ENCODE measurements at regions not wholly inside any gene's neighbourhood (a gene's known extent, or its start where the extent isn't known, plus 50 kb on each side); places are given as distances from the start of the nearest gene placed in this dataset.

- peaks cover 10% of the 10 kb centered on the region for H3K4me1 Mint-ChIP-seq
- no peak for TF ChIP-seq ATF2 (CRISPR knock-in tag; IDR thresholded peaks at IDR 0.05; ENCODE audit: borderline replicate concordance, low read depth)
- TF ChIP-seq, protein P1, sequence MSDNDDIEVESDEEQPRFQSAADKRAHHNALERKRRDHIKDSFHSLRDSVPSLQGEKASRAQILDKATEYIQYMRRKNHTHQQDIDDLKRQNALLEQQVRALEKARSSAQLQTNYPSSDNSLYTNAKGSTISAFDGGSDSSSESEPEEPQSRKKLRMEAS (CRISPR knock-in tag; IDR thresholded peaks at IDR 0.05), result no peak
- TF ChIP-seq, protein P2, sequence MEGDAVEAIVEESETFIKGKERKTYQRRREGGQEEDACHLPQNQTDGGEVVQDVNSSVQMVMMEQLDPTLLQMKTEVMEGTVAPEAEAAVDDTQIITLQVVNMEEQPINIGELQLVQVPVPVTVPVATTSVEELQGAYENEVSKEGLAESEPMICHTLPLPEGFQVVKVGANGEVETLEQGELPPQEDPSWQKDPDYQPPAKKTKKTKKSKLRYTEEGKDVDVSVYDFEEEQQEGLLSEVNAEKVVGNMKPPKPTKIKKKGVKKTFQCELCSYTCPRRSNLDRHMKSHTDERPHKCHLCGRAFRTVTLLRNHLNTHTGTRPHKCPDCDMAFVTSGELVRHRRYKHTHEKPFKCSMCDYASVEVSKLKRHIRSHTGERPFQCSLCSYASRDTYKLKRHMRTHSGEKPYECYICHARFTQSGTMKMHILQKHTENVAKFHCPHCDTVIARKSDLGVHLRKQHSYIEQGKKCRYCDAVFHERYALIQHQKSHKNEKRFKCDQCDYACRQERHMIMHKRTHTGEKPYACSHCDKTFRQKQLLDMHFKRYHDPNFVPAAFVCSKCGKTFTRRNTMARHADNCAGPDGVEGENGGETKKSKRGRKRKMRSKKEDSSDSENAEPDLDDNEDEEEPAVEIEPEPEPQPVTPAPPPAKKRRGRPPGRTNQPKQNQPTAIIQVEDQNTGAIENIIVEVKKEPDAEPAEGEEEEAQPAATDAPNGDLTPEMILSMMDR (IDR thresholded peaks at IDR 0.05), result no peak
- TF ChIP-seq MYBL2 (CRISPR knock-in tag; IDR thresholded peaks at IDR 0.05), result no peak
- TF ChIP-seq CBFB (CRISPR knock-in tag; IDR thresholded peaks at IDR 0.05; ENCODE audit: low read depth), result no peak
- TF ChIP-seq, protein P3, sequence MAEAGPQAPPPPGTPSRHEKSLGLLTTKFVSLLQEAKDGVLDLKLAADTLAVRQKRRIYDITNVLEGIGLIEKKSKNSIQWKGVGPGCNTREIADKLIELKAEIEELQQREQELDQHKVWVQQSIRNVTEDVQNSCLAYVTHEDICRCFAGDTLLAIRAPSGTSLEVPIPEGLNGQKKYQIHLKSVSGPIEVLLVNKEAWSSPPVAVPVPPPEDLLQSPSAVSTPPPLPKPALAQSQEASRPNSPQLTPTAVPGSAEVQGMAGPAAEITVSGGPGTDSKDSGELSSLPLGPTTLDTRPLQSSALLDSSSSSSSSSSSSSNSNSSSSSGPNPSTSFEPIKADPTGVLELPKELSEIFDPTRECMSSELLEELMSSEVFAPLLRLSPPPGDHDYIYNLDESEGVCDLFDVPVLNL (CRISPR knock-in tag; IDR thresholded peaks at IDR 0.05; ENCODE audit: borderline replicate concordance, low read depth), result no peak
- ATAC-seq, result no peak
- no peaks in the 10 kb centered on the region for H3K9me3 Mint-ChIP-seq
- no peak overlapping the region for H3K4me3 Mint-ChIP-seq
- no peak overlapping the region for H3K27ac Mint-ChIP-seq
- DNase-seq (ENCODE audit: low spot score), result no peak
- no peaks in the 10 kb centered on the region for H3K27me3 Mint-ChIP-seq (ENCODE audit: low read depth)
- ChIA-PET POLR2A (interaction anchor here (1.0 kb wide), 1 partner anchor 49 kb away, joined by 3 read pairs; no protein-coding TSS in a partner anchor), CTCF (no interaction called here)
- H3K36me3 Mint-ChIP-seq, result no peaks in the 10 kb centered on the region
Measured at GRCh38 chr1:244150665-244151064, 99.6 kb downstream of the ZBTB18 start.

DNA sequence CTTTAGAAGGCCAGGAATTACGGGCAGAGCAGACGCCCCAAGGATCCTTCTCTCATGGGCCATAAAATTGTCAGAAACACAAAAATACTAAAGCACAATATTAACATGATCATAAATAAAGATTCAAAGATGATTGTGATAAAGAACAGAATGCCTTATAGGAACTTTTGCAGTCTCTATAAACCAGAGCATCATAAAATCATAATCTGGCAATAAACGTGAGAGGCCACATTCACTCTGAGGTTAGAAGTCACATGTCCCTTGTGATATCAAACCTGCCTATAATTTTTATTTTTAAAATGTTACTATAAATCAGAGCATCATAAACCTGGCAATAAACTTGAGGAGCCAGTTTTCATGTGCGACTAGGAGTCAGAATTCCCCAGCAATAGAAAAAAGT, 100.5 kb downstream of the ZBTB18 start:
- Mint-ChIP-seq H3K4me1 (peaks cover 4% of the 10 kb centered on the region; the same call in 1 of the 2 replicates), H3K27ac (no peak overlapping the region), H3K27me3 (ENCODE audit: low read depth) (no peaks in the 10 kb centered on the region), H3K9me3 (no peaks in the 10 kb centered on the region), H3K36me3 (no peaks in the 10 kb centered on the region), H3K4me3 (no peak overlapping the region)
- DNase-seq (ENCODE audit: low spot score) (no peak), ATAC-seq (no peak)
- CTCF ChIA-PET, result no interaction called here
- POLR2A ChIA-PET, result no interaction called here
- TF ChIP-seq ETV6 (CRISPR knock-in tag; IDR thresholded peaks at IDR 0.05), result no peak
- no peak for TF ChIP-seq FOXJ3 (CRISPR knock-in tag; IDR thresholded peaks at IDR 0.05; ENCODE audit: borderline replicate concordance)
- no peak for TF ChIP-seq ZNF232 (CRISPR knock-in tag; IDR thresholded peaks at IDR 0.05)
- TF ChIP-seq, protein P4, sequence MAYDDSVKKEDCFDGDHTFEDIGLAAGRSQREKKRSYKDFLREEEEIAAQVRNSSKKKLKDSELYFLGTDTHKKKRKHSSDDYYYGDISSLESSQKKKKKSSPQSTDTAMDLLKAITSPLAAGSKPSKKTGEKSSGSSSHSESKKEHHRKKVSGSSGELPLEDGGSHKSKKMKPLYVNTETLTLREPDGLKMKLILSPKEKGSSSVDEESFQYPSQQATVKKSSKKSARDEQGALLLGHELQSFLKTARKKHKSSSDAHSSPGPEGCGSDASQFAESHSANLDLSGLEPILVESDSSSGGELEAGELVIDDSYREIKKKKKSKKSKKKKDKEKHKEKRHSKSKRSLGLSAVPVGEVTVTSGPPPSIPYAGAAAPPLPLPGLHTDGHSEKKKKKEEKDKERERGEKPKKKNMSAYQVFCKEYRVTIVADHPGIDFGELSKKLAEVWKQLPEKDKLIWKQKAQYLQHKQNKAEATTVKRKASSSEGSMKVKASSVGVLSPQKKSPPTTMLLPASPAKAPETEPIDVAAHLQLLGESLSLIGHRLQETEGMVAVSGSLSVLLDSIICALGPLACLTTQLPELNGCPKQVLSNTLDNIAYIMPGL (CRISPR knock-in tag; IDR thresholded peaks at IDR 0.05), result no peak
- TF ChIP-seq ZNF396 (CRISPR knock-in tag; IDR thresholded peaks at IDR 0.05; ENCODE audit: borderline replicate concordance), result no peak
- TF ChIP-seq, protein P5, sequence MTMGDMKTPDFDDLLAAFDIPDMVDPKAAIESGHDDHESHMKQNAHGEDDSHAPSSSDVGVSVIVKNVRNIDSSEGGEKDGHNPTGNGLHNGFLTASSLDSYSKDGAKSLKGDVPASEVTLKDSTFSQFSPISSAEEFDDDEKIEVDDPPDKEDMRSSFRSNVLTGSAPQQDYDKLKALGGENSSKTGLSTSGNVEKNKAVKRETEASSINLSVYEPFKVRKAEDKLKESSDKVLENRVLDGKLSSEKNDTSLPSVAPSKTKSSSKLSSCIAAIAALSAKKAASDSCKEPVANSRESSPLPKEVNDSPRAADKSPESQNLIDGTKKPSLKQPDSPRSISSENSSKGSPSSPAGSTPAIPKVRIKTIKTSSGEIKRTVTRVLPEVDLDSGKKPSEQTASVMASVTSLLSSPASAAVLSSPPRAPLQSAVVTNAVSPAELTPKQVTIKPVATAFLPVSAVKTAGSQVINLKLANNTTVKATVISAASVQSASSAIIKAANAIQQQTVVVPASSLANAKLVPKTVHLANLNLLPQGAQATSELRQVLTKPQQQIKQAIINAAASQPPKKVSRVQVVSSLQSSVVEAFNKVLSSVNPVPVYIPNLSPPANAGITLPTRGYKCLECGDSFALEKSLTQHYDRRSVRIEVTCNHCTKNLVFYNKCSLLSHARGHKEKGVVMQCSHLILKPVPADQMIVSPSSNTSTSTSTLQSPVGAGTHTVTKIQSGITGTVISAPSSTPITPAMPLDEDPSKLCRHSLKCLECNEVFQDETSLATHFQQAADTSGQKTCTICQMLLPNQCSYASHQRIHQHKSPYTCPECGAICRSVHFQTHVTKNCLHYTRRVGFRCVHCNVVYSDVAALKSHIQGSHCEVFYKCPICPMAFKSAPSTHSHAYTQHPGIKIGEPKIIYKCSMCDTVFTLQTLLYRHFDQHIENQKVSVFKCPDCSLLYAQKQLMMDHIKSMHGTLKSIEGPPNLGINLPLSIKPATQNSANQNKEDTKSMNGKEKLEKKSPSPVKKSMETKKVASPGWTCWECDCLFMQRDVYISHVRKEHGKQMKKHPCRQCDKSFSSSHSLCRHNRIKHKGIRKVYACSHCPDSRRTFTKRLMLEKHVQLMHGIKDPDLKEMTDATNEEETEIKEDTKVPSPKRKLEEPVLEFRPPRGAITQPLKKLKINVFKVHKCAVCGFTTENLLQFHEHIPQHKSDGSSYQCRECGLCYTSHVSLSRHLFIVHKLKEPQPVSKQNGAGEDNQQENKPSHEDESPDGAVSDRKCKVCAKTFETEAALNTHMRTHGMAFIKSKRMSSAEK (CRISPR knock-in tag; IDR thresholded peaks at IDR 0.05; ENCODE audit: borderline replicate concordance), result no peak
